ENCODE measurements at regions not wholly inside any gene's neighbourhood (a gene's known extent, or its start where the extent isn't known, plus 50 kb on each side); places are given as distances from the start of the nearest gene placed in this dataset.

DNA sequence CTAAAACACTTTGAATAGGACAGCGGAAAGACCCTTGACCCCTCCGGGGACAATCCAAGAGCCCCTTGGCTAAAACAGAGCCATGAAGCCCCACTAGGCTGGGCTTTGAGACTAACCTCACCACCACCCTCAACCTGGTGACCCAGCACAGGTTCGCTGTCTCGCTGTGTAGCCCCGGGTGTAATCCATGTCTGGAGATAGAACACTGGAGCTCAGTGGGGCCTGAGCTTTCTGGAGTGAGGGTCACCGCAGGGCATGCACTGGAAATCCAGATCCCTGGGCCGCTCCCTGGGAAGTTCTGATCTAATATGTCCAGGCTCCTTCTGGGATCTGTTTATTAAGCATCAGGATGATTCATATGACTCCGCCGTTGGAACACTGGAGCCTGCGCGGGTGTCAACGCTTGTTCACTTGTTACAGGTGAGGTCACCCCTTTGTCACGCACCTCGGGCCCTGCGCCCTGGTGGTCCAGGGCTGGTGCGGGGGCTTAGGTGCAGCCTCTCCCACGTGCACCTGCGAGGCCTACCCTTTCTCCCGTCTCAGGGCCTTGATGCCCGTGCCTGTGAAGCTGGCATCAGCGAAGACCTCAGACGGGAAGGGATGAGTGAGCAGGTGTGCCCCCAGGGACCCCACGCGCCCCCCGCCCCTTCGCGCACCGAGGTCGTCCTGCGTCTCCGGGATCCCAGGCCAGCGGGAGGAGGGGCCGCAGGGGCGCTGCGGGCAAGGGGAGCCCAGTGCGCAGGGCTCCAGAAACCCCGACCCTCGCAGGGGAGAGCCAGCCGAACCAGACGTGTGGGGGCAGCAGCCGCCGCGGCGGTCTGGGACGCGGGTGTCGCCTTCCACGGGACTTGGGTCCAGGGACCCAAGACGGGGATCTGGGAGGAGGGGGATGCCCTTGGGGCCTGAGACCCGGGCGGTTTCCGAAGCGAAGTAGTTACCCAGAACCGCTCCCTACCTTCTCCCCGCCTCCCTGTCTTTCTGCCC lies 224.1 kb upstream of the FOXF1 start:
- TF ChIP-seq CTCF (IDR thresholded peaks at IDR 0.05; ENCODE audit: low read depth, low read length) (no peak), POLR2A (IDR thresholded peaks at IDR 0.05; ENCODE audit: extremely low read depth, insufficient read length) (no peak)
